ENCODE measurements at regions not wholly inside any gene's neighbourhood (a gene's known extent, or its start where the extent isn't known, plus 50 kb on each side); places are given as distances from the start of the nearest gene placed in this dataset.

- 65 to 72% methylated on average over 11 of the region's 11 CpGs for WGBS, 2 donors
- ATAC-seq, result no peak
- no peaks in the 10 kb centered on the region for H3K9me3 ChIP-seq
- peak in 2 of 6 donors; percentile 35 to 46 for DNase-seq
- no peak for TF ChIP-seq CTCF (IDR thresholded peaks at IDR 0.05)
- H3K36me3 ChIP-seq, result no peaks in the 10 kb centered on the region
- intact Hi-C loops (cut with DNase I), result no loop called here
- H3K4me3 ChIP-seq, result no peak overlapping the region
- H3K4me1 ChIP-seq, result no peaks in the 10 kb centered on the region
- no peak overlapping the region for H3K27ac ChIP-seq
- FAIRE-seq, result no peak
- H3K27me3 ChIP-seq, result no peaks in the 10 kb centered on the region
These were observed 59.9 kb upstream of the ZNF354A start for GRCh38 chr5:178790371-178790770.

DNA sequence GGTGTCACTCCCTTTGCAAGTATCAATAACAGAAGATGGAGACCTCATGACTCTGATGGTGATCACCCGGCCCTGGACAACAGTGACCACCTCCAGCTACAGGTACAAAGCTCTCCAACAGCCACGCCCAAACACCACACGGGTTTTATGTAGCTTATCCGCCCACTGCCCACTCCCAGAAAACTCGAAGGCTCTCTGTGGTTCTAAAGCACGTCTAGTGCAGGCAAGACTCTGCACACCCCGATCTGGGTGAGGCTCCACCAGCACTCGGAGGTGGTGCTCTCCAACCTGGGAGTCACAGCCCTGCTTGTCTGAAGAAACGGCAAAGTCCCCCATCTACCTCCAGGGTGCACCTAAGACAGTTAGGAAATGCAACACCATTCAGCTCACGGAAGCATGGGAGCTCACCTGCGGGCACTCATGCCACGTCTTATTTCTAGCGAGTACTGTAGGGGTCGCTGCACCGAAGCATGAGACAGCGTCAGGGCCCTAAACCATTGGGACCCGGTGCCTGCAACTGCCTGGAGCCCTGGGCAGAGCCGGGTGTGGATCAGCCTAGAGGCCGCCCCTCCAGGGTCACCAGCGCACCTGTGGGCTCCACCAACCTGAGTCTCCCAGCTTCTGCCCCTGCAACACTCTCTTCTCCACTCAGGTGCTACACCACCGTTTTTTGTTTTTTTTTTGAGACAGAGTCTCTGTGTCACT lies 58.1 kb upstream of the ZNF354A start:
- no peak for TF ChIP-seq CTCF (IDR thresholded peaks at IDR 0.05)
- no peak overlapping the region for H3K4me3 ChIP-seq
- H3K9me3 ChIP-seq, result no peaks in the 10 kb centered on the region
- ATAC-seq, result no peak
- no peaks in the 10 kb centered on the region for H3K36me3 ChIP-seq
- no peaks in the 10 kb centered on the region for H3K4me1 ChIP-seq
- no peaks in the 10 kb centered on the region for H3K27me3 ChIP-seq
- 68 to 81% methylated on average over 21 of the region's 21 CpGs for WGBS, 2 donors
- intact Hi-C loops (cut with DNase I), result no loop called here
- H3K27ac ChIP-seq, result no peak overlapping the region
- peak in 1 of 6 donors; percentile 27 for DNase-seq
- no peak for FAIRE-seq

DNA sequence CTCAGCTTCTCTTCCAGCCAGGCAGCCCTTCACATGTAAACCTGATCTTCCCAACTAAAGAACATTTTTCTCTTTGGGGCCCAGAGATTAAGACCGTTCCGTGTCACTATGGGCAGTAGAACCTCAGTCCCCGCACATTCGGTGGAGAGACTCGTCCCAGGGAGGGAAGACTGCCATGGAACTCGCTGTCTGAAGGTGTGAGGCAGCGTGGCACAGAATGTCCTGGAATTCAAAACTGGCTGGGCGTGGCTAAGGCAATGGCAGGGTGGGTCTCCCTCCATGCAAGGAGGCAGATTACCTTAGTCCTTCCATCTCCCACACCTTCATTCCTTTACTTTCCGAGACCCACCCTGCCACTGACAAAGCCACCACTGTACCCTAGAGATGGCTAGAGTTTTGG lies 57.4 kb upstream of the ZNF354A start:
- no peak overlapping the region for H3K27ac ChIP-seq

GRCh38 chr5:178786859-178787499 lies 56.5 kb upstream of the ZNF354A start:
- 63 to 70% methylated on average over 9 of the region's 9 CpGs for WGBS, 2 donors
- Histone ChIP-seq H3K36me3 (no peaks in the 10 kb centered on the region), H3K9me3 (no peaks in the 10 kb centered on the region), H3K27ac (no peak overlapping the region), H3K4me3 (no peak overlapping the region), H3K4me1 (no peaks in the 10 kb centered on the region), H3K27me3 (no peaks in the 10 kb centered on the region)
- DNase-seq (peak in 1 of 6 donors; percentile 27), ATAC-seq (peak; percentile 56 to 92 (median 80)), FAIRE-seq (no peak)
- intact Hi-C loops (cut with DNase I), result no loop called here
- no peak for TF ChIP-seq CTCF (IDR thresholded peaks at IDR 0.05)

More for the DNA sequence above, 57.4 kb upstream of the ZNF354A start:
- Histone ChIP-seq H3K4me3 (no peak overlapping the region), H3K4me1 (no peaks in the 10 kb centered on the region), H3K27me3 (no peaks in the 10 kb centered on the region), H3K9me3 (no peaks in the 10 kb centered on the region), H3K36me3 (no peaks in the 10 kb centered on the region)
- ATAC-seq (no peak), DNase-seq (peak in 1 of 6 donors; percentile 22), FAIRE-seq (no peak)
- WGBS, 2 donors, result 76 to 90% methylated on average over 9 of the region's 9 CpGs
- TF ChIP-seq CTCF (IDR thresholded peaks at IDR 0.05), result no peak
- intact Hi-C loops (cut with DNase I), result no loop called here

DNA sequence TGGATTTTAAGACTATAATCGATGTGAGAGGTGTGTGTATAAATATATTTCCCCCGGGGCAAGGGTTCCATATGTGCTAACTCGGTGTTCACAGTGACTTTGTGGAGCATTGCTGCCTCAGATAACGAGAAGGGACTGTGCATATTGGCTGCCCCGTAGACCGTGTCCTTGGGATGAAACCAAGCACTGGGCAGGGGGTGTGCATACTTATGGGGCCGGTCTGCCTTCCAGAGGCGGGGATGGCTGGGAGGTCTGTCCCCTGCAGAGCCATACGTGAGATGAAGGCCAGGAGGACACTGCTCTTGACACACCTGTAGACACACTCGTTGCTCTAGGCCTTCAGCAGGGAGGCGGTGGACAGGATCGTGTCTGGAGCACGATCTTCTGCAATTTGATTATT lies 56.0 kb upstream of the ZNF354A start:
- WGBS, 2 donors, result 68 to 78% methylated on average over 12 to 13 of the region's 13 CpGs
- no peak for TF ChIP-seq CTCF (IDR thresholded peaks at IDR 0.05)
- no peak overlapping the region for H3K27ac ChIP-seq
- FAIRE-seq (no peak), ATAC-seq (no peak), DNase-seq (peak in 1 of 6 donors; percentile 21)
- no peaks in the 10 kb centered on the region for H3K4me1 ChIP-seq
- intact Hi-C loops (cut with DNase I), result no loop called here
- no peaks in the 10 kb centered on the region for H3K27me3 ChIP-seq
- no peak overlapping the region for H3K4me3 ChIP-seq
- no peaks in the 10 kb centered on the region for H3K36me3 ChIP-seq
- H3K9me3 ChIP-seq, result no peaks in the 10 kb centered on the region

Data from pancreas (tissue), 10 donors.